ENCODE measurements at regions not wholly inside any gene's neighbourhood (a gene's known extent, or its start where the extent isn't known, plus 50 kb on each side); places are given as distances from the start of the nearest gene placed in this dataset.
"Not testable (repeated sequence)": the region's sequence is repeated elsewhere in the genome, so short reads cannot be mapped to it uniquely, and the experiment has no call there.

DNA sequence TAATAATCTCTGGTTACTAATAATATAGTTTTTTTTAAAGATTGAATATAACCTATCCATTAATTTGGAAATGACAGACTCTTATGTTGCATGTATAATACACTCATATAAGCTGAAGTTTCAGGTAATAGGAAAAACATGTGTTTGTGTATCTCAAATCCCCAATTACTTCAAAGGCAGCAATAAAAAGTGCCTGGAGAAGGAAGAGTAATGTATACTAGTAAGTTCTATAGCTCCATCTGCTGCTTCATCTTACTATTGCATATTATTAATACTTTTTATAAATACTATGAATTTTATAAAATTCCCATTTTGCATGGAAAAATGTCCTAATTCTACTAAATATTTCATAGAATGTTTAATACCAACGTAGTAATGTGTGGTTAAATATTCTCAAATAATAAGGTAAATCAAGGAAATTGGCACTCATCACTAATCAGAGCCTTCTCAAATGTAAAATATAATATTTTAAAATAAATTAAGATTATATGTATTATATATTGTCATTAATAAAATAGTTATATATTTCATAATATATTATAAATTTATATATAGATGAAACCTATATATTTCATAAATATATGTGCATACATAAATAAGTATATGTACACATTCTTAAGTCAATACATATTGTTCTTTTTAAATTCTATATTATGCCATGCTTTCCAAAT is 311.9 kb downstream of the HGF start:
- no peak overlapping the region for H3K4me3 ChIP-seq (ENCODE audit: low read depth, low read length)
- TF ChIP-seq, protein P1, sequence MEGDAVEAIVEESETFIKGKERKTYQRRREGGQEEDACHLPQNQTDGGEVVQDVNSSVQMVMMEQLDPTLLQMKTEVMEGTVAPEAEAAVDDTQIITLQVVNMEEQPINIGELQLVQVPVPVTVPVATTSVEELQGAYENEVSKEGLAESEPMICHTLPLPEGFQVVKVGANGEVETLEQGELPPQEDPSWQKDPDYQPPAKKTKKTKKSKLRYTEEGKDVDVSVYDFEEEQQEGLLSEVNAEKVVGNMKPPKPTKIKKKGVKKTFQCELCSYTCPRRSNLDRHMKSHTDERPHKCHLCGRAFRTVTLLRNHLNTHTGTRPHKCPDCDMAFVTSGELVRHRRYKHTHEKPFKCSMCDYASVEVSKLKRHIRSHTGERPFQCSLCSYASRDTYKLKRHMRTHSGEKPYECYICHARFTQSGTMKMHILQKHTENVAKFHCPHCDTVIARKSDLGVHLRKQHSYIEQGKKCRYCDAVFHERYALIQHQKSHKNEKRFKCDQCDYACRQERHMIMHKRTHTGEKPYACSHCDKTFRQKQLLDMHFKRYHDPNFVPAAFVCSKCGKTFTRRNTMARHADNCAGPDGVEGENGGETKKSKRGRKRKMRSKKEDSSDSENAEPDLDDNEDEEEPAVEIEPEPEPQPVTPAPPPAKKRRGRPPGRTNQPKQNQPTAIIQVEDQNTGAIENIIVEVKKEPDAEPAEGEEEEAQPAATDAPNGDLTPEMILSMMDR (IDR thresholded peaks at IDR 0.05; ENCODE audit: insufficient read depth, low read length, missing control alignments), result peak; percentile 27
- DNase-seq (ENCODE audit: low read depth, low spot score), result no peak
- ChIA-PET CTCF (interaction anchor here (0.5 to 4.3 kb wide), 30 partner anchors 10 to 1030 kb away, joined by 3 to 48 read pairs (median 4); partner anchors contain the start of gene SEMA3C), POLR2A (no interaction called here)

DNA sequence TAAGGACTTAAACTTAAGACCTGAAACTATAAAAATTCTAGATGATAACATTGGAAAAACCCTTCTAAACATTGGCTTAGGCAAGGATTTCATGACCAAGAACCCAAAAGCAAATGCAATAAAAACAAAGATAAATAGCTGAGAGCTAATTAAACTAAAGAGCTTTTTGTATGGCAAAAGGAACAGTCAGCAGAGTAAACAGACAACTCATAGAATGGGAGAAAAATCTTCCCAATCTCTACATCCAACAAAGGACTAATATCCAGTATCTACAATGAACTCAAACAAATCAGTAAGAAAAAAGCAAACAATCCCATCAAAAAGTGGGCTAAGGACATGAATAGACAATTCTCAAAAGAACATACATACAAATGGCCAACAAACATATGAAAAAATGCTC is 316.1 kb downstream of the HGF start:
- DNase-seq (ENCODE audit: low read depth, low spot score); H3K4me3 ChIP-seq (ENCODE audit: low read depth, low read length); POLR2A ChIA-PET: not testable (repeated sequence)
- CTCF ChIA-PET, result interaction anchor here (1.2 to 1.6 kb wide), 3 partner anchors 10 to 770 kb away, joined by 3 to 6 read pairs (median 3); partner anchors contain the start of gene SEMA3C

DNA sequence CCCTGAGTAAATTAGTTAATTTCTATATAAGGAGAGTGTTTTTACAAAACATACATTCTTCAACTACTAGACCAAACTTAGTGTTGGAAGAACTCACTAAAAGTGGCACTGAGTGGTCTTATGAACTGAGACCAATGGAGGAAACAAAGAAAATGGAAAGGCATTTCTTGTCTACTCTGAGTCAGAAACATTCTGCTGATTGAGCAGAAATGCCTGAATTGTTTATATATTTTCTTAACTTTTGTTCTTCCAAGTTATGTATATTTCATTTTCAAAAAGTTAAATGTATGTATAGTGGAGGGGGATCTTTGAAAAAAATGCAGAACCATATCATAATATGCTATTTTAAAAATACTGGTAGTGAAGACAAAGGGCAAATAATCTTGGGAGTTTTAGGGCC is 320.7 kb downstream of the HGF start:
- ChIA-PET CTCF (no interaction called here), POLR2A (no interaction called here)
- DNase-seq (ENCODE audit: low read depth, low spot score), result no peak
- H3K4me3 ChIP-seq (ENCODE audit: low read depth, low read length), result no peak overlapping the region
- TF ChIP-seq, protein P1 (IDR thresholded peaks at IDR 0.05; ENCODE audit: insufficient read depth, low read length, missing control alignments), result no peak

DNA sequence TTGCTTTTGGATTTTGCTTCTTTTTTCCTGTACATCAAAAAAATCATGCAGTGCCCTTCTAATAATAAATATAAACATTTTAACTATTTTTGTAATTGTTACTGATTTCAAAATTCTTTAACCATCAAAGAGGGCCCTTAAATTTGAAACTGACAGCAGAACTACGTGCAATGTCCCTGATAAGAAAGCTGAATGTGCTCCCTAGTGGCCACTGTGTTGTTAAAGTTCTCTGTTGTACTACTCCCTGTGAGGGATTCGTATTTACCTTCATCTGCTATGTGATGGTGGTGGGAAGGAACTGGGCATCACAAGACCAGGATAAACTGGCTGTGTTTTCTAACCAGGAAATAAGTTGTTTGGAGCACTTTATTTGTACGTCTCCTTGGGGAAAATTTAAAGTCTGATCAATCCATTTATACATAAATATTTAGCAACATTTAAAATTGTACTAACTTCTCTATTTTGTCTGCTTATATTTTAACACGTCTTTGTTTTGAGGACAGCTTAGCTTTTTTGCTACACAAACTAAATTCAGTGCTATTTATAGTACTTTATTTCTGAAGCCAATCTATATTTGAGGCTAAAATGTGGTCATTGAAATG is 322.4 kb downstream of the HGF start:
- TF ChIP-seq, protein P1 (IDR thresholded peaks at IDR 0.05; ENCODE audit: insufficient read depth, low read length, missing control alignments), result peak; percentile 57
- no peak overlapping the region for H3K4me3 ChIP-seq (ENCODE audit: low read depth, low read length)
- ChIA-PET POLR2A (no interaction called here), CTCF (interaction anchor here (0.7 to 2.4 kb wide), 12 partner anchors 8 to 748 kb away, joined by 3 to 14 read pairs (median 3); partner anchors contain the start of gene SEMA3C)
- peak; percentile 14 for DNase-seq (ENCODE audit: low read depth, low spot score)

DNA sequence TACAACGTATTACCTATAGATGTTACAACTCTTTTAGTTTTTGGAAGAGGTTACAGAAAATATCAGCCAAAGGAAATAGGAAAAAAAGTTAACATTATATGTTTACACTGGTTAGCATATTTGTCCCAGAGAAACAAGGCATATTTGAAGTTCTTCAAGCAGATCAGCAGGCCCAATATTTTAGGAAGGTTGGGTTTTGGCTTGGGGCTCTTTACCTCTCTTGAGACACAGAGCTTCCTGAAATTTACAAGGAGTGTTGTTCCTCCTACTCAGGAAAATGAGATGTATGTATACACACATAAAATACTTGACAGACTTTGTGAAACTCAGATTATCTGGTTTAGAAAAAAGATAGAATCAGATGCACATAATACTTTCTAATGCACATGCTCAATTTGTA is 323.6 kb downstream of the HGF start:
- TF ChIP-seq, protein P1 (IDR thresholded peaks at IDR 0.05; ENCODE audit: insufficient read depth, low read length, missing control alignments), result no peak
- no peak for DNase-seq (ENCODE audit: low read depth, low spot score)
- no peak overlapping the region for H3K4me3 ChIP-seq (ENCODE audit: low read depth, low read length)
- POLR2A ChIA-PET, result no interaction called here
- CTCF ChIA-PET, result interaction anchor here (0.9 to 3.2 kb wide), 6 partner anchors 11 to 554 kb away, joined by 3 to 15 read pairs (median 6); partner anchors contain the start of gene SEMA3C

DNA sequence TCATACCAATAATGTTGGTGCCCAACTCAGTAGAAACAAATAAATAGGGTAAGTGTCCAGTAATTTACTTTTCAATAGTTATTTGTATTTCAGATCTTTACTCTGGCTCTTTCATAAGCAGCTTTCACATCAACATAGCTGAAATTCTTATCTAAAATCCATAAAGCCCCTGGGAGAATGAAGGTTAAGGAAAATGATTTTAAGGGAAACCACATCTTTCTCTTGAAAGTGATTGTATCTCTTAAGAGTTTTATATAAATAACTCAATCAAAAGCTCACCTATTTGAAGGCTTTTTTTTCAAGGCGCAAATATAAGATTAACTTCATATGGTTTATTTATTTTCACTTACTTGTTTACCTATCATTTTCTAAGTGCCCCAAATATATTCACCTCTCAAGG is 324.4 kb downstream of the HGF start:
- TF ChIP-seq, protein P1 (IDR thresholded peaks at IDR 0.05; ENCODE audit: insufficient read depth, low read length, missing control alignments), result no peak
- no peak for DNase-seq (ENCODE audit: low read depth, low spot score)
- POLR2A ChIA-PET, result no interaction called here
- CTCF ChIA-PET, result interaction anchor here (0.9 to 3.2 kb wide), 5 partner anchors 11 to 1017 kb away, joined by 3 to 15 read pairs (median 7); partner anchors contain the start of gene SEMA3C
- H3K4me3 ChIP-seq (ENCODE audit: low read depth, low read length), result no peak overlapping the region

All from AG04449 (cell line).